Mammary epithelial cell (primary cell): ENCODE measurements at regions not wholly inside any gene's neighbourhood (a gene's known extent, or its start where the extent isn't known, plus 50 kb on each side); places are given as distances from the start of the nearest gene placed in this dataset.

Experiments
- EZH2 ChIP-seq: IDR thresholded peaks from 2 replicates; pipeline ENCODE4 v1.6.1; 2012; ENCODE audit warnings: low read length, inconsistent platforms, borderline replicate concordance
- TF ChIP-seq, protein P1 (sequence below), 2 donors: IDR thresholded peaks in 1 of 2; conservative IDR thresholded peaks in 1 of 2; 2 replicates each; pipeline ENCODE4 v1.5.1; 2011 to 2012; ENCODE audit warnings: inconsistent platforms in 2 of 2, low read length in 2 of 2, mild to moderate bottlenecking in 2 of 2, control low read depth in 1 of 2, low read depth in 1 of 2; ENCODE audit not compliant: insufficient read depth in 1 of 2; ENCODE audit errors: extremely low read depth in 1 of 2

GRCh38 chr6:71077655-71078054, 120.8 kb upstream of the B3GAT2 start:
- TF ChIP-seq, protein P1, sequence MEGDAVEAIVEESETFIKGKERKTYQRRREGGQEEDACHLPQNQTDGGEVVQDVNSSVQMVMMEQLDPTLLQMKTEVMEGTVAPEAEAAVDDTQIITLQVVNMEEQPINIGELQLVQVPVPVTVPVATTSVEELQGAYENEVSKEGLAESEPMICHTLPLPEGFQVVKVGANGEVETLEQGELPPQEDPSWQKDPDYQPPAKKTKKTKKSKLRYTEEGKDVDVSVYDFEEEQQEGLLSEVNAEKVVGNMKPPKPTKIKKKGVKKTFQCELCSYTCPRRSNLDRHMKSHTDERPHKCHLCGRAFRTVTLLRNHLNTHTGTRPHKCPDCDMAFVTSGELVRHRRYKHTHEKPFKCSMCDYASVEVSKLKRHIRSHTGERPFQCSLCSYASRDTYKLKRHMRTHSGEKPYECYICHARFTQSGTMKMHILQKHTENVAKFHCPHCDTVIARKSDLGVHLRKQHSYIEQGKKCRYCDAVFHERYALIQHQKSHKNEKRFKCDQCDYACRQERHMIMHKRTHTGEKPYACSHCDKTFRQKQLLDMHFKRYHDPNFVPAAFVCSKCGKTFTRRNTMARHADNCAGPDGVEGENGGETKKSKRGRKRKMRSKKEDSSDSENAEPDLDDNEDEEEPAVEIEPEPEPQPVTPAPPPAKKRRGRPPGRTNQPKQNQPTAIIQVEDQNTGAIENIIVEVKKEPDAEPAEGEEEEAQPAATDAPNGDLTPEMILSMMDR (conservative IDR thresholded peaks at IDR 0.05 in 1 of 2, IDR thresholded peaks at IDR 0.05 in 1 of 2; ENCODE audit: extremely low read depth in 1 of 2, insufficient read depth in 1 of 2, low read depth in 1 of 2, low read length in 2 of 2), result no peak
- no peak for TF ChIP-seq EZH2
